Natural killer cell (primary cell): ENCODE measurements at regions not wholly inside any gene's neighbourhood (a gene's known extent, or its start where the extent isn't known, plus 50 kb on each side); places are given as distances from the start of the nearest gene placed in this dataset.

Source experiments
- ATAC-seq, 3 donors: fragments of 150-1000 bp in 2 of 3; fragments of 200-7000 bp in 1 of 3; cut with Tn5 transposase; 1 replicate in 1 of 3; 2 replicates in 2 of 3; pipeline ENCODE4 v1.10.0; 2021; ENCODE audit warnings: mild to moderate bottlenecking in 2 of 3, moderate library complexity in 2 of 3
- DNase-seq, 2 donors: peaks; one replicate each; pipeline versions ENCODE4 v3.0.0 to v3.0.0-alpha.2; 2013 to 2021; ENCODE audit warnings: mixed read lengths in 1 of 2
- H3K27ac ChIP-seq: one replicate; pipeline ENCODE4 v1.5.1; 2013; ENCODE audit warnings: mild to moderate bottlenecking, low read length
- H3K27me3 ChIP-seq: one replicate; pipeline ENCODE4 v1.6.1; 2013; ENCODE audit warnings: low read length; ENCODE audit not compliant: control insufficient read depth, insufficient read depth
- H3K36me3 ChIP-seq: one replicate; pipeline ENCODE4 v1.6.1; 2013; ENCODE audit warnings: low read length; ENCODE audit not compliant: control insufficient read depth, insufficient read depth
- H3K4me1 ChIP-seq: one replicate; pipeline ENCODE4 v1.6.1; 2013; ENCODE audit warnings: low read length; ENCODE audit not compliant: control insufficient read depth, insufficient read depth
- H3K4me3 ChIP-seq: one replicate; pipeline ENCODE4 v1.5.1; 2013; ENCODE audit warnings: low read length
- H3K9me3 ChIP-seq: one replicate; pipeline ENCODE4 v1.6.1; 2013; ENCODE audit warnings: low read length; ENCODE audit not compliant: control insufficient read depth, insufficient read depth
- H3K27ac Mint-ChIP-seq, 2 donors: one replicate each; pipeline ENCODE4 v1.8.0; 2022; ENCODE audit warnings: mild to moderate bottlenecking in 2 of 2, mixed read lengths in 2 of 2, moderate library complexity in 1 of 2
- H3K27me3 Mint-ChIP-seq, 2 donors: one replicate each; pipeline ENCODE4 v1.8.0; 2022; ENCODE audit warnings: low read depth in 2 of 2, mixed read lengths in 2 of 2
- H3K36me3 Mint-ChIP-seq: one replicate; pipeline ENCODE4 v1.8.0; 2022; ENCODE audit warnings: mixed read lengths
- H3K4me1 Mint-ChIP-seq, 2 donors: one replicate each; pipeline ENCODE4 v1.8.0; 2022; ENCODE audit warnings: mixed read lengths in 2 of 2
- H3K4me3 Mint-ChIP-seq: one replicate; pipeline ENCODE4 v1.8.0; 2022; ENCODE audit warnings: mild to moderate bottlenecking, moderate library complexity, mixed read lengths
- H3K9me3 Mint-ChIP-seq, 2 donors: one replicate each; pipeline ENCODE4 v1.8.0; 2022; ENCODE audit warnings: mixed read lengths in 2 of 2
- WGBS: methylation state at CpG from one replicate; pipeline ENCODE4 v1.1.7; 2013; ENCODE audit warnings: missing lambda C conversion rate; ENCODE audit not compliant: insufficient coverage; 5-methylcytosine and 5-hydroxymethylcytosine counted together
- intact Hi-C: fragments of 100-400 bp; cut with micrococcal nuclease; formaldehyde crosslinking; loops from one replicate; pipeline ENCODE4 v1.14.2; 2022
- TF ChIP-seq, protein P1 (sequence below): fragments of 200-600 bp; IDR thresholded peaks from one replicate; pipeline ENCODE4 v1.8.0; 2022; ENCODE audit warnings: antibody characterized with exemption

DNA sequence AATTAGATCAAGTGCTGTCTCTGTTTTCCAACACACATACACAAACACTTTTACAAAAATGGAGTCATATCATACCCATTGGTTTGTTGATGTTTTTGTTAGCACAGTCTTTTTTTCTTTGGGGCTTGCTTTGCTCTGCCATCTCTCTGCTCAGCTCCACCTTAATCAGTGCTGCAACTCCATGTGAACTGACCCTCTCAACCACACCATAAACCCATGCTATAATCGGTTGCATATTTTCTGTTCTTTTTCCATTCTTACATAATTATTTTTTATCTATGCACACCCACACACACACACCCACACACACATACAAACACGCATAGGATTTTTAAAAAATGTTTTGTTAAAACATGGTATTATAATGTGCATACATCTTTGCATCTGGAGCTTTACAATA lies 91.0 kb upstream of the CDH13 start:
- ATAC-seq (no peak), DNase-seq (no peak)
- Histone ChIP-seq H3K4me1 (no peaks in the 10 kb centered on the region), H3K27me3 (no peaks in the 10 kb centered on the region), H3K27ac (no peak overlapping the region), H3K36me3 (no peaks in the 10 kb centered on the region), H3K4me3 (no peak overlapping the region), H3K9me3 (no peaks in the 10 kb centered on the region)
- H3K4me1 Mint-ChIP-seq: no peaks in the 10 kb centered on the region
- TF ChIP-seq, protein P1, sequence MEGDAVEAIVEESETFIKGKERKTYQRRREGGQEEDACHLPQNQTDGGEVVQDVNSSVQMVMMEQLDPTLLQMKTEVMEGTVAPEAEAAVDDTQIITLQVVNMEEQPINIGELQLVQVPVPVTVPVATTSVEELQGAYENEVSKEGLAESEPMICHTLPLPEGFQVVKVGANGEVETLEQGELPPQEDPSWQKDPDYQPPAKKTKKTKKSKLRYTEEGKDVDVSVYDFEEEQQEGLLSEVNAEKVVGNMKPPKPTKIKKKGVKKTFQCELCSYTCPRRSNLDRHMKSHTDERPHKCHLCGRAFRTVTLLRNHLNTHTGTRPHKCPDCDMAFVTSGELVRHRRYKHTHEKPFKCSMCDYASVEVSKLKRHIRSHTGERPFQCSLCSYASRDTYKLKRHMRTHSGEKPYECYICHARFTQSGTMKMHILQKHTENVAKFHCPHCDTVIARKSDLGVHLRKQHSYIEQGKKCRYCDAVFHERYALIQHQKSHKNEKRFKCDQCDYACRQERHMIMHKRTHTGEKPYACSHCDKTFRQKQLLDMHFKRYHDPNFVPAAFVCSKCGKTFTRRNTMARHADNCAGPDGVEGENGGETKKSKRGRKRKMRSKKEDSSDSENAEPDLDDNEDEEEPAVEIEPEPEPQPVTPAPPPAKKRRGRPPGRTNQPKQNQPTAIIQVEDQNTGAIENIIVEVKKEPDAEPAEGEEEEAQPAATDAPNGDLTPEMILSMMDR: no peak
- H3K4me3 Mint-ChIP-seq: no peak overlapping the region
- no peaks in the 10 kb centered on the region for H3K36me3 Mint-ChIP-seq
- intact Hi-C loops: no loop called here
- H3K27me3 Mint-ChIP-seq: peaks cover 15 to 32% of the 10 kb centered on the region in 2 donors
- no peaks in the 10 kb centered on the region for H3K9me3 Mint-ChIP-seq
- WGBS: 93% methylated on average over 1 of the region's 2 CpGs
- H3K27ac Mint-ChIP-seq: no peak overlapping the region

DNA sequence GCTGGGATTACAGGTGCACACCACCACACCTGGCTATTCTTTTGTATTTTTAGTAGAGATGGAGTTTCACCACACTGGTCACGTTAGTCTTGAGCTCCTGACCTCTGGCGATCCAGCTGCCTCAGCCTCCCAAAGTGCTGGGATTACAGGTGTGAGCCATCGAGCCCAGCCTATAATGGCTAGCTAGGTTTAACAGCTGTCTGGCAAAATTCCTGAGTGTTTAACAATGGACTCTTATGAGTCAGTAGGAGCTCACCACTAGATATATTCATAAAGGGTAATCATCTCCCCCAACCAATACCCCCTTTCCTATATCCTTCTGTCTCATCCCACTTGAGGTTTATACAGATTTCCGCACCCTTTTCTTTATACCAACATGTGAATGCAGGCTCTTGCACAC lies 91.5 kb upstream of the CDH13 start:
- no peak overlapping the region for H3K4me3 Mint-ChIP-seq
- H3K36me3 ChIP-seq: no peaks in the 10 kb centered on the region
- H3K27me3 ChIP-seq: no peaks in the 10 kb centered on the region
- no peaks in the 10 kb centered on the region for H3K9me3 ChIP-seq
- H3K27me3 Mint-ChIP-seq: peaks cover 15 to 33% of the 10 kb centered on the region in 2 donors
- TF ChIP-seq, protein P1: no peak
- no peak overlapping the region for H3K4me3 ChIP-seq
- no peaks in the 10 kb centered on the region for H3K4me1 ChIP-seq
- ATAC-seq (no peak), DNase-seq (no peak)
- 78% methylated on average over 3 of the region's 4 CpGs for WGBS
- intact Hi-C loops: no loop called here
- H3K27ac Mint-ChIP-seq: no peak overlapping the region
- no peak overlapping the region for H3K27ac ChIP-seq
- H3K9me3 Mint-ChIP-seq: no peaks in the 10 kb centered on the region
- H3K36me3 Mint-ChIP-seq: no peaks in the 10 kb centered on the region
- no peaks in the 10 kb centered on the region for H3K4me1 Mint-ChIP-seq

GRCh38 chr16:82533189-82533588 lies 93.6 kb upstream of the CDH13 start:
- H3K27ac Mint-ChIP-seq: no peak overlapping the region
- H3K27ac ChIP-seq: no peak overlapping the region

GRCh38 chr16:82530883-82531282 lies 95.9 kb upstream of the CDH13 start:
- H3K4me1 Mint-ChIP-seq: no peaks in the 10 kb centered on the region
- Histone ChIP-seq H3K4me1 (no peaks in the 10 kb centered on the region), H3K27me3 (no peaks in the 10 kb centered on the region), H3K9me3 (no peaks in the 10 kb centered on the region), H3K4me3 (no peak overlapping the region), H3K27ac (no peak overlapping the region), H3K36me3 (no peaks in the 10 kb centered on the region)
- intact Hi-C loops: no loop called here
- DNase-seq (no peak), ATAC-seq (no peak)
- H3K36me3 Mint-ChIP-seq: no peaks in the 10 kb centered on the region
- TF ChIP-seq, protein P1: no peak
- H3K9me3 Mint-ChIP-seq: peaks cover 0 to 3% of the 10 kb centered on the region in 2 donors
- H3K27me3 Mint-ChIP-seq: peaks cover 18 to 27% of the 10 kb centered on the region in 2 donors
- no peak overlapping the region for H3K4me3 Mint-ChIP-seq
- no peak overlapping the region for H3K27ac Mint-ChIP-seq
- WGBS: 80% methylated on average over 1 of the region's 2 CpGs

More at GRCh38 chr16:82533189-82533588, 93.6 kb upstream of the CDH13 start:
- TF ChIP-seq, protein P1: no peak
- no peaks in the 10 kb centered on the region for H3K27me3 ChIP-seq
- H3K4me1 Mint-ChIP-seq: no peaks in the 10 kb centered on the region
- no peaks in the 10 kb centered on the region for H3K9me3 Mint-ChIP-seq
- ATAC-seq: no peak
- intact Hi-C loops: no loop called here
- H3K36me3 ChIP-seq: no peaks in the 10 kb centered on the region
- 62% methylated on average over 3 of the region's 4 CpGs for WGBS
- no peak overlapping the region for H3K4me3 Mint-ChIP-seq
- H3K36me3 Mint-ChIP-seq: no peaks in the 10 kb centered on the region
- DNase-seq: no peak
- no peaks in the 10 kb centered on the region for H3K4me1 ChIP-seq
- H3K27me3 Mint-ChIP-seq: peaks cover 13 to 28% of the 10 kb centered on the region in 2 donors
- no peak overlapping the region for H3K4me3 ChIP-seq
- no peaks in the 10 kb centered on the region for H3K9me3 ChIP-seq
